ENCODE measurements at regions not wholly inside any gene's neighbourhood (a gene's known extent, or its start where the extent isn't known, plus 50 kb on each side); places are given as distances from the start of the nearest gene placed in this dataset.

GRCh38 chr5:67679184-67679841 lies 482.7 kb upstream of the CD180 start (continued):
- TF ChIP-seq PRDM15 (CRISPR knock-in tag; IDR thresholded peaks at IDR 0.05): no peak
- no peak for TF ChIP-seq E2F1 (CRISPR knock-in tag; IDR thresholded peaks at IDR 0.05)
- no peak for TF ChIP-seq ZNF263 (CRISPR knock-in tag; IDR thresholded peaks at IDR 0.05; ENCODE audit: low read depth)
- TF ChIP-seq CTCF (IDR thresholded peaks at IDR 0.05): no peak

- DNase-seq (ENCODE audit: low spot score) (no peak), ATAC-seq (no peak)
- Mint-ChIP-seq H3K4me3 (no peak overlapping the region), H3K27ac (no peak overlapping the region), H3K27me3 (ENCODE audit: low read depth) (no peaks in the 10 kb centered on the region), H3K4me1 (peaks cover 28% of the 10 kb centered on the region), H3K9me3 (peaks cover 11% of the 10 kb centered on the region), H3K36me3 (peaks cover 4% of the 10 kb centered on the region)
- TF ChIP-seq ZNF416 (CRISPR knock-in tag; IDR thresholded peaks at IDR 0.05): no peak
- no peak for TF ChIP-seq TEAD4 (CRISPR knock-in tag; IDR thresholded peaks at IDR 0.05)
- TF ChIP-seq MYBL2 (CRISPR knock-in tag; IDR thresholded peaks at IDR 0.05): no peak
- no peak for TF ChIP-seq GTF2I (CRISPR knock-in tag; conservative IDR thresholded peaks at IDR 0.05)
- TF ChIP-seq STAT6 (CRISPR knock-in tag; conservative IDR thresholded peaks at IDR 0.05; ENCODE audit: low read depth): no peak
- no peak for TF ChIP-seq ATF2 (CRISPR knock-in tag; IDR thresholded peaks at IDR 0.05; ENCODE audit: borderline replicate concordance, low read depth)
- no peak for TF ChIP-seq TEAD1 (CRISPR knock-in tag; IDR thresholded peaks at IDR 0.05)
- no peak for TF ChIP-seq MXD4 (CRISPR knock-in tag; IDR thresholded peaks at IDR 0.05; ENCODE audit: borderline replicate concordance)
- CTCF ChIA-PET: no interaction called here
- POLR2A ChIA-PET: no interaction called here
These were observed 482.0 kb upstream of the CD180 start for GRCh38 chr5:67678594-67678993.

Data from WTC11 (cell line).